Neural progenitor cell (in vitro differentiated cells): ENCODE measurements at regions not wholly inside any gene's neighbourhood (a gene's known extent, or its start where the extent isn't known, plus 50 kb on each side); places are given as distances from the start of the nearest gene placed in this dataset.

ENCODE experiments used
- DNase-seq: peaks from one replicate; pipeline ENCODE4 v3.0.0-alpha.2; 2016; ENCODE audit warnings: low spot score
- H2AFZ ChIP-seq: fragments of 200-600 bp; sonication (generic); replicated peaks from 2 replicates; pipeline ENCODE4 v1.6.1; 2016; ENCODE audit warnings: antibody characterized with exemption
- H3F3A ChIP-seq: fragments of 200-600 bp; sonication (generic); 2 replicates; pipeline ENCODE4 v1.6.1; 2016; ENCODE audit warnings: antibody characterized with exemption, low read depth
- H3K27ac ChIP-seq: fragments of 200-600 bp; sonication (generic); 2 replicates; pipeline ENCODE4 v1.5.1; 2016; ENCODE audit warnings: mild to moderate bottlenecking
- H3K27me3 ChIP-seq: fragments of 200-600 bp; sonication (generic); 2 replicates; pipeline ENCODE4 v1.6.1; 2016; ENCODE audit warnings: mild to moderate bottlenecking, moderate library complexity
- H3K36me3 ChIP-seq: fragments of 200-600 bp; sonication (generic); 2 replicates; pipeline ENCODE4 v1.5.1; 2016
- H3K4me1 ChIP-seq: fragments of 200-600 bp; sonication (generic); 2 replicates; pipeline ENCODE4 v1.6.1; 2016; ENCODE audit warnings: mixed run types
- H3K4me2 ChIP-seq: fragments of 200-600 bp; sonication (generic); 2 replicates; pipeline ENCODE4 v1.6.1; 2016
- H3K4me3 ChIP-seq: fragments of 200-600 bp; sonication (generic); 2 replicates; pipeline ENCODE4 v1.5.1; 2016
- H3K79me2 ChIP-seq: fragments of 200-600 bp; sonication (generic); 2 replicates; pipeline ENCODE4 v1.6.1; 2016; ENCODE audit warnings: low read depth
- H3K9ac ChIP-seq: fragments of 200-600 bp; sonication (generic); 2 replicates; pipeline ENCODE4 v1.6.1; 2016
- H3K9me3 ChIP-seq: fragments of 200-600 bp; sonication (generic); 2 replicates; pipeline ENCODE4 v1.5.1; 2016; ENCODE audit warnings: low read depth
- H4K20me1 ChIP-seq: fragments of 200-600 bp; sonication (generic); 2 replicates; pipeline ENCODE4 v1.6.1; 2016; ENCODE audit warnings: low read depth
- H3K27ac Mint-ChIP-seq: 3 replicates; pipeline ENCODE4 v1.8.0; 2021; ENCODE audit warnings: mixed read lengths
- H3K27me3 Mint-ChIP-seq: 2 replicates; pipeline ENCODE4 v1.8.0; 2022; ENCODE audit warnings: low read depth, mild to moderate bottlenecking, inconsistent platforms, moderate library complexity, mixed read lengths; ENCODE audit not compliant: insufficient read depth
- H3K36me3 Mint-ChIP-seq: 3 replicates; pipeline ENCODE4 v1.8.0; 2021; ENCODE audit warnings: mixed read lengths
- H3K4me1 Mint-ChIP-seq: 3 replicates; pipeline ENCODE4 v1.8.0; 2021; ENCODE audit warnings: mixed read lengths
- H3K4me3 Mint-ChIP-seq: 3 replicates; pipeline ENCODE4 v1.8.0; 2021; ENCODE audit warnings: mild to moderate bottlenecking, moderate library complexity, mixed read lengths
- H3K9me3 Mint-ChIP-seq: 3 replicates; pipeline ENCODE4 v1.8.0; 2020; ENCODE audit warnings: mixed read lengths
- CTCF ChIP-seq: fragments of 200-600 bp; sonication (generic); IDR thresholded peaks from 2 replicates; pipeline ENCODE4 v1.5.1; 2017; ENCODE audit warnings: antibody characterized with exemption, mild to moderate bottlenecking
- EZH2 ChIP-seq: fragments of 200-600 bp; sonication (generic); IDR thresholded peaks from 2 replicates; pipeline ENCODE4 v1.6.1; 2017; ENCODE audit warnings: antibody characterized with exemption, mild to moderate bottlenecking, moderate library complexity
- EZH2phosphoT487 ChIP-seq: fragments of 200-600 bp; sonication (generic); IDR thresholded peaks from 2 replicates; pipeline ENCODE4 v1.6.1; 2017; ENCODE audit warnings: antibody characterized with exemption

DNA sequence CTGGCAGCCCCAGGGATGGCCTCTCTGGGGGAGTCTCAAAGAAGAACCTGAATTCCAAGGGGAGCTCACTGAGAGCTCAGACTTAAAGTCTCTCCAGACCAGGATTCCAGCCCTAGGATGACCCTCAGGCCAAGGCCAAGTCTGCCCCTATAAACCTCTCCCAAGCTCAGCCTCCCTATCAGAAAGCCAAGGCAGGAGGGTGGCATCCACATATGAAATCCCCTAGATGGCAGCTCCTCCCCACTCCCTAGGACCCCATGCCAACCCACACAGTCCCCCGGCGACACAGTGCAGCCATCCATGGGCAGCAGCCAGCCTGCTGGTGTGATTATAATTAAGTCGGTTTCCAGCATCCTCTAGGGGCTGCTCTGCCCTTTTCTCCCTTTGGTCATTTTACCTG, 269.9 kb downstream of the CDK5RAP2 start:
- peaks cover 4% of the 10 kb centered on the region for H3K4me1 Mint-ChIP-seq
- Histone ChIP-seq H3K9ac (no peak overlapping the region), H3K27ac (no peak overlapping the region), H3K4me2 (no peak overlapping the region), H3K36me3 (no peaks in the 10 kb centered on the region), H2AFZ (no peak overlapping the region), H3K79me2 (no peaks in the 10 kb centered on the region), H3K9me3 (peaks cover 4% of the 10 kb centered on the region), H3F3A (no peaks in the 10 kb centered on the region), H4K20me1 (no peaks in the 10 kb centered on the region), H3K4me3 (no peak overlapping the region), H3K27me3 (no peaks in the 10 kb centered on the region), H3K4me1 (no peaks in the 10 kb centered on the region)
- H3K27me3 Mint-ChIP-seq = peaks cover 3% of the 10 kb centered on the region
- no peaks in the 10 kb centered on the region for H3K36me3 Mint-ChIP-seq
- H3K27ac Mint-ChIP-seq = no peak overlapping the region
- DNase-seq = no peak
- H3K9me3 Mint-ChIP-seq = no peaks in the 10 kb centered on the region
- H3K4me3 Mint-ChIP-seq = no peak overlapping the region
- TF ChIP-seq EZH2phosphoT487 (no peak), EZH2 (no peak), CTCF (no peak)

DNA sequence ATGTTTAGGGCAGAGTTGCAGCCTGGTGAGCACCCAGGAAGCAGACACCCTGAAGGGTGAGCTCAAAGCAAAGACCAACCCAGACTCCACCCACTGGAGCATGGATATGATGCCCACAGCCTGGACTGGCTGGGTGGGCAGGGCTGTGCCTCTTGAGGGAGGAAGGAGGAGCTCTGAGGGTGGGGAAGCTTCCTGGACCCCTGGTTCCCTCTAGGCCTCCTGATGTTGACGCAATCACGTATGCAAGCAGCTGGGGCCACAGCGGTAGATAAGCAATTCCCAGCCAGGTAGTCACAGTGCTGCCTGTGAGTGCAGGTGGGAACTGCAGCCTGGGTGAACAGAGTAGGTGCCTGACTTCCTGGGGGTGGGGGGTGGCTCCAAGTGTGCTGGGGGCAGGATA, 271.5 kb downstream of the CDK5RAP2 start:
- no peaks in the 10 kb centered on the region for H3K27me3 ChIP-seq
- no peaks in the 10 kb centered on the region for H3K9me3 ChIP-seq
- Mint-ChIP-seq H3K36me3 (no peaks in the 10 kb centered on the region), H3K27ac (no peak overlapping the region), H3K9me3 (no peaks in the 10 kb centered on the region), H3K4me1 (peaks cover 4% of the 10 kb centered on the region), H3K27me3 (peaks cover 3% of the 10 kb centered on the region), H3K4me3 (no peak overlapping the region)
- H3K4me3 ChIP-seq = no peak overlapping the region
- no peaks in the 10 kb centered on the region for H3K36me3 ChIP-seq
- no peak for DNase-seq
- H3K79me2 ChIP-seq = no peaks in the 10 kb centered on the region
- no peak overlapping the region for H3K4me2 ChIP-seq
- H4K20me1 ChIP-seq = no peaks in the 10 kb centered on the region
- no peak overlapping the region for H2AFZ ChIP-seq
- H3F3A ChIP-seq = no peaks in the 10 kb centered on the region
- no peaks in the 10 kb centered on the region for H3K4me1 ChIP-seq
- H3K27ac ChIP-seq = no peak overlapping the region
- H3K9ac ChIP-seq = no peak overlapping the region
- no peak for TF ChIP-seq EZH2phosphoT487
- no peak for TF ChIP-seq CTCF
- no peak for TF ChIP-seq EZH2

GRCh38 chr9:120307599-120307998, 272.4 kb downstream of the CDK5RAP2 start:
- Histone ChIP-seq H3K36me3 (no peaks in the 10 kb centered on the region), H3K4me2 (no peak overlapping the region)

More at GRCh38 chr9:120307599-120307998, 272.4 kb downstream of the CDK5RAP2 start:
- peaks cover 3% of the 10 kb centered on the region for H3K27me3 Mint-ChIP-seq
- H3K4me3 Mint-ChIP-seq = no peak overlapping the region
- Histone ChIP-seq H3K9me3 (no peaks in the 10 kb centered on the region), H3F3A (no peaks in the 10 kb centered on the region), H3K27ac (no peak overlapping the region), H4K20me1 (no peaks in the 10 kb centered on the region), H3K79me2 (no peaks in the 10 kb centered on the region), H3K4me3 (no peak overlapping the region), H3K4me1 (no peaks in the 10 kb centered on the region), H2AFZ (no peak overlapping the region), H3K9ac (no peak overlapping the region), H3K27me3 (no peaks in the 10 kb centered on the region)
- no peak overlapping the region for H3K27ac Mint-ChIP-seq
- no peaks in the 10 kb centered on the region for H3K36me3 Mint-ChIP-seq
- H3K4me1 Mint-ChIP-seq = peaks cover 4% of the 10 kb centered on the region
- TF ChIP-seq EZH2phosphoT487 = no peak
- no peak for TF ChIP-seq CTCF
- TF ChIP-seq EZH2 = no peak
- DNase-seq = no peak
- H3K9me3 Mint-ChIP-seq = no peaks in the 10 kb centered on the region
